ENCODE measurements at regions not wholly inside any gene's neighbourhood (a gene's known extent, or its start where the extent isn't known, plus 50 kb on each side); places are given as distances from the start of the nearest gene placed in this dataset.

DNA sequence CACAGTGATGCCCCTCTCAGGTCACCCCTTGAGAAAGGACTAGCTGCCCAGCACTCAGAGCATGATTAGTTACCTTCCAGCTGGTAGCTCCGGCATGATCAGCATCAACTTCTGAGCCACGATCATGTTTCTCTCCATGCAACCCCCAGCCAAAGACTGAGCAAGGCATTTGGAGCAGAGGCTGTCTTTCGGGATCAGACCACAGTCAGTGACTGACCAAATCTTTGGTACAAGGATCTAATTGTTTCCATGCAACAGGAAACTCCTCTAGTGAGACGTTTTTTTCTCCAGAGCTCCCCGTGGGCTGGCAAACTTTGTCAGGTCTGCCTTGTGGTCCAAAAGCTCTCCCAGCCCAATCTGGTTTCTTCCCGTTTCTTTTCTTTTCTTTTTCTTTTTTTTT, 244.3 kb downstream of the METTL4 start:
- no peak for DNase-seq (ENCODE audit: low read depth)
- H3K4me3 ChIP-seq (ENCODE audit: low read length): no peak overlapping the region
- TF ChIP-seq, protein P1, sequence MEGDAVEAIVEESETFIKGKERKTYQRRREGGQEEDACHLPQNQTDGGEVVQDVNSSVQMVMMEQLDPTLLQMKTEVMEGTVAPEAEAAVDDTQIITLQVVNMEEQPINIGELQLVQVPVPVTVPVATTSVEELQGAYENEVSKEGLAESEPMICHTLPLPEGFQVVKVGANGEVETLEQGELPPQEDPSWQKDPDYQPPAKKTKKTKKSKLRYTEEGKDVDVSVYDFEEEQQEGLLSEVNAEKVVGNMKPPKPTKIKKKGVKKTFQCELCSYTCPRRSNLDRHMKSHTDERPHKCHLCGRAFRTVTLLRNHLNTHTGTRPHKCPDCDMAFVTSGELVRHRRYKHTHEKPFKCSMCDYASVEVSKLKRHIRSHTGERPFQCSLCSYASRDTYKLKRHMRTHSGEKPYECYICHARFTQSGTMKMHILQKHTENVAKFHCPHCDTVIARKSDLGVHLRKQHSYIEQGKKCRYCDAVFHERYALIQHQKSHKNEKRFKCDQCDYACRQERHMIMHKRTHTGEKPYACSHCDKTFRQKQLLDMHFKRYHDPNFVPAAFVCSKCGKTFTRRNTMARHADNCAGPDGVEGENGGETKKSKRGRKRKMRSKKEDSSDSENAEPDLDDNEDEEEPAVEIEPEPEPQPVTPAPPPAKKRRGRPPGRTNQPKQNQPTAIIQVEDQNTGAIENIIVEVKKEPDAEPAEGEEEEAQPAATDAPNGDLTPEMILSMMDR (conservative IDR thresholded peaks at IDR 0.05; ENCODE audit: low read depth, low read length): no peak

- TF ChIP-seq, protein P1 (conservative IDR thresholded peaks at IDR 0.05; ENCODE audit: low read depth, low read length): no peak
- DNase-seq (ENCODE audit: low read depth): no peak
- H3K4me3 ChIP-seq (ENCODE audit: low read length): no peak overlapping the region
Observed at GRCh38 chr18:2330764-2331163, 240.5 kb downstream of the METTL4 start.

- TF ChIP-seq, protein P1 (conservative IDR thresholded peaks at IDR 0.05; ENCODE audit: low read depth, low read length): no peak
- H3K4me3 ChIP-seq (ENCODE audit: low read length): no peak overlapping the region
- peak; percentile 61 for DNase-seq (ENCODE audit: low read depth)
Observed at GRCh38 chr18:2331491-2331890, 239.8 kb downstream of the METTL4 start.

DNA sequence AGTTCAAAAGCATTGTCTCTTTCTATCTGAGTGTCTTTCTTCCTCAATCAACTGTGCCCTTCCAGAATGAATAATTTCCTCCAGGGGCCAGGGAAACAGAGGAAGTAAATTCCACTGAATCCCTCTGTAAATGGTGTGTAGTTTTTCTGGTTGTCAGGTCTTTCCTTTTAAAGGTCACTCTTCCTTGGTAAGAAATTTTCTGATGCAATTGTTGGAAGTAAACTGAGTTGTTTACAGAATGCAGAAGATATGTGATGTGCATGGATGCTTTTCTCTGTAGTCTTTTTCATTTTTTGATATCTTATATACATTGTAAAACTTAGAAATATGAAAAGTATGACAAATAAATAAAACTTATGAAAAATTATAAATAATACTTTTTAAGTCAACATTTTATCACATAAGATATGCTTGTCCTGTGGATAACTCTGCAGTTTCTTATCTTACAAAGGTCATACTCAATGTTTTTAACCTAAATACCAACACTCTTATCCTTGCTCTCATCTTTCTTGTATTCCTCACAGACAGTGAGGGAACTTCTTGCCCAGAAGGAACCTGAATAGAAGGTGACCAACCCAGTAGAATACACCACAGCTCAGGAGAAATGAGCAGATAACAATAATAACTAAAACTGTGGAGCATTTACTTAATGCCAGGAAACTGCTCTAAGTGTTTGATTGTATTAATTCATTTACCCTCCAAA, 234.5 kb downstream of the METTL4 start:
- TF ChIP-seq, protein P1 (conservative IDR thresholded peaks at IDR 0.05; ENCODE audit: low read depth, low read length): no peak
- DNase-seq (ENCODE audit: low read depth): no peak
- no peak overlapping the region for H3K4me3 ChIP-seq (ENCODE audit: low read length)

DNA sequence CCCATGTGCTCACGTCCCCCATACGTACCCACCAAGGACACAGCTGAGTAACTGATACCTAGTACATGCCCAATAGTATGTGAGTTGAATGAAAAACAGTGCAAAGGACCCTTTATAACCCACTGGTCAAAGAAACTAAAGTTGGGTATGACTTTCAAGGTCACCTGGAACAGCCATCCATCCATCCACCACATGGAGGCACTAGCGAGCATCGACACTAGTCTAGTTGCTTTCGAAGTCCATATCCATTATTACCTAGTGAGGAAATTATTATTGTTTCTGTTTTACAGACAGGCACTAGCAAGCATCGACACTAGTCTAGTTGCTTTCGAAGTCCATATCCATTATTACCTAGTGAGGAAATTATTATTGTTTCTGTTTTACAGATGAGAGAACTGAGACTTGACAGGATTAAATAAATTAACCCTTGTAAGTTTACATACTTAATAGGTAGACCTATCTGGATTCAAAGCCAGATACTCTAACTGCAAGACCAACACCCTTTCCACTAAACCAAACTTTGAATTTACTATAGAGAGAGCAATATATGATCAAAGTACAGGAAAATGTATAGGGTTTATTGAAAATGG, 233.7 kb downstream of the METTL4 start:
- TF ChIP-seq, protein P1 (conservative IDR thresholded peaks at IDR 0.05; ENCODE audit: low read depth, low read length): peak; percentile 45
- no peak for DNase-seq (ENCODE audit: low read depth)
- no peak overlapping the region for H3K4me3 ChIP-seq (ENCODE audit: low read length)

- TF ChIP-seq, protein P1 (conservative IDR thresholded peaks at IDR 0.05; ENCODE audit: low read depth, low read length): no peak
- no peak for DNase-seq (ENCODE audit: low read depth)
- no peak overlapping the region for H3K4me3 ChIP-seq (ENCODE audit: low read length)
Observed at GRCh38 chr18:2338601-2339000, 232.7 kb downstream of the METTL4 start.

DNA sequence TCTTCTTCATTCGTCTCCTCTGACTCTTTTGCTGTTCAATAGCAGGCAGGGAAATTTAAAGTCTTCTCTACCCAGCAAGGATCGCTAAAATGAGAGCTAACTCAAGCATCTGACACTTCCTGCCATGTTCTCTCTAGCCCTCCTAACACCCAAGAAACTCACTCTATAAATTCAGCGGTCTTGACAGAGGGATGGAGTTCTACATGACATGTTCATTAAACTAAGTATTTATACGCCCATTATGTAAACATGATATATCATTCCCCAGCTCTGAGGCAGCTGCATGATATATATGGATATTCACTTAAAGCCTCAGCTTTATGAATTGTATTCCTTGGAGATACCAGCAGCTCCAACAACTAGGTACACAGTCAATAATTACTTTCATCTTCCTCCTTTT, 231.0 kb downstream of the METTL4 start:
- TF ChIP-seq, protein P1 (conservative IDR thresholded peaks at IDR 0.05; ENCODE audit: low read depth, low read length): no peak
- no peak for DNase-seq (ENCODE audit: low read depth)
- H3K4me3 ChIP-seq (ENCODE audit: low read length): no peak overlapping the region

Measured in retinal pigment epithelial cell (primary cell).